ENCODE measurements at regions not wholly inside any gene's neighbourhood (a gene's known extent, or its start where the extent isn't known, plus 50 kb on each side); places are given as distances from the start of the nearest gene placed in this dataset.
"Not testable (repeated sequence)": the region's sequence is repeated elsewhere in the genome, so short reads cannot be mapped to it uniquely, and the experiment has no call there.

- no peak for DNase-seq
These were observed 630.3 kb upstream of the KLHL4 start for GRCh38 chrX:86887341-86887740.

- DNase-seq: no peak
These were observed 607.6 kb upstream of the KLHL4 start for GRCh38 chrX:86910027-86910426.

GRCh38 chrX:86910602-86911311 lies 606.8 kb upstream of the KLHL4 start:
- no peak for DNase-seq

- DNase-seq: no peak
These were observed 603.0 kb upstream of the KLHL4 start for GRCh38 chrX:86914569-86914968.

GRCh38 chrX:86917959-86918358 lies 599.6 kb upstream of the KLHL4 start:
- no peak for DNase-seq

GRCh38 chrX:86930419-86930818 lies 587.2 kb upstream of the KLHL4 start:
- DNase-seq: no peak

- no peak for DNase-seq
These were observed 581.6 kb upstream of the KLHL4 start for GRCh38 chrX:86935988-86936387.

- DNase-seq: peak; percentile 13
These were observed 571.0 kb upstream of the KLHL4 start for GRCh38 chrX:86946569-86946968.

GRCh38 chrX:86964321-86964720 lies 553.3 kb upstream of the KLHL4 start:
- no peak for DNase-seq

GRCh38 chrX:86981326-86981879 lies 536.2 kb upstream of the KLHL4 start:
- DNase-seq: no peak

GRCh38 chrX:86987351-86987750 lies 530.3 kb upstream of the KLHL4 start:
- DNase-seq: not testable (repeated sequence)

- DNase-seq: no peak
These were observed 514.6 kb upstream of the KLHL4 start for GRCh38 chrX:87003031-87003430.

- no peak for DNase-seq
These were observed 512.4 kb upstream of the KLHL4 start for GRCh38 chrX:87005183-87005582.

- no peak for DNase-seq
These were observed 511.7 kb upstream of the KLHL4 start for GRCh38 chrX:87005885-87006284.

GRCh38 chrX:87006561-87006960 lies 511.0 kb upstream of the KLHL4 start:
- no peak for DNase-seq

GRCh38 chrX:87017210-87017609 lies 500.4 kb upstream of the KLHL4 start:
- DNase-seq: no peak

- DNase-seq: not testable (repeated sequence)
These were observed 484.5 kb upstream of the KLHL4 start for GRCh38 chrX:87033115-87033514.

GRCh38 chrX:87045352-87045751 lies 472.2 kb upstream of the KLHL4 start:
- no peak for DNase-seq

- DNase-seq: no peak
These were observed 468.0 kb upstream of the KLHL4 start for GRCh38 chrX:87049567-87049966.

- no peak for DNase-seq
These were observed 454.0 kb upstream of the KLHL4 start for GRCh38 chrX:87063642-87064041.

GRCh38 chrX:87064502-87064901 lies 453.1 kb upstream of the KLHL4 start:
- no peak for DNase-seq

GRCh38 chrX:87067795-87068369 lies 449.7 kb upstream of the KLHL4 start:
- no peak for DNase-seq

GRCh38 chrX:87078231-87078630 lies 439.4 kb upstream of the KLHL4 start:
- DNase-seq: no peak

GRCh38 chrX:87098477-87098876 lies 419.1 kb upstream of the KLHL4 start:
- DNase-seq: no peak

GRCh38 chrX:87105131-87105530 lies 412.5 kb upstream of the KLHL4 start:
- no peak for DNase-seq
